NB4 (cell line): ENCODE measurements at regions not wholly inside any gene's neighbourhood (a gene's known extent, or its start where the extent isn't known, plus 50 kb on each side); places are given as distances from the start of the nearest gene placed in this dataset.

Experiments
- CTCF ChIP-seq: IDR thresholded peaks from one replicate; pipeline ENCODE4 v1.5.1; 2012; ENCODE audit warnings: low read depth, low read length
- POLR2A ChIP-seq: IDR thresholded peaks from 2 replicates; pipeline ENCODE4 v1.6.1; 2011; ENCODE audit warnings: mild to moderate bottlenecking; ENCODE audit not compliant: insufficient read length; ENCODE audit errors: extremely low read depth

GRCh38 chr4:41446391-41446790 is 91.6 kb upstream of the LIMCH1 start:
- TF ChIP-seq CTCF: no peak
- no peak for TF ChIP-seq POLR2A
